Left lung (tissue), 4 donors: ENCODE measurements at regions not wholly inside any gene's neighbourhood (a gene's known extent, or its start where the extent isn't known, plus 50 kb on each side); places are given as distances from the start of the nearest gene placed in this dataset.
"Not testable (repeated sequence)": the region's sequence is repeated elsewhere in the genome, so short reads cannot be mapped to it uniquely, and the experiment has no call there.

Experiments
- ATAC-seq: fragments of 200-7000 bp; cut with Tn5 transposase; one replicate; pipeline ENCODE4 v1.9.1; 2020; ENCODE audit warnings: moderate library complexity
- DNase-seq, 4 donors: peaks; one replicate each; pipeline ENCODE4 v3.0.0-alpha.2; 2013 to 2020
- H3K27ac ChIP-seq, 2 donors: fragments of 200-600 bp; sonication (generic) in 1 of 2; one replicate each; pipeline versions ENCODE4 v1.5.0 to v1.8.0; 2020 to 2021
- H3K27me3 ChIP-seq, 2 donors: fragments of 200-600 bp; sonication (generic) in 1 of 2; one replicate each; pipeline versions ENCODE4 v1.5.0 to v1.8.0; 2020 to 2021
- H3K36me3 ChIP-seq, 2 donors: fragments of 200-600 bp; sonication (generic) in 1 of 2; one replicate each; pipeline versions ENCODE4 v1.5.0 to v1.8.0; 2020 to 2021
- H3K4me1 ChIP-seq, 2 donors: fragments of 200-600 bp; one replicate each; pipeline ENCODE4 v1.8.0; 2021
- H3K4me3 ChIP-seq, 2 donors: fragments of 200-600 bp; sonication (generic) in 1 of 2; one replicate each; pipeline versions ENCODE4 v1.5.0 to v1.8.0; 2020 to 2021; ENCODE audit warnings: mild to moderate bottlenecking in 1 of 2
- H3K9me3 ChIP-seq, 2 donors: fragments of 200-600 bp; sonication (generic) in 1 of 2; one replicate each; pipeline versions ENCODE4 v1.5.0 to v1.8.0; 2020 to 2021
- intact Hi-C, 2 donors: fragments of 100-400 bp; cut with DNase I; formaldehyde crosslinking; loops; one replicate each; pipeline versions ENCODE4 v1.11.2 to v1.14.2; 2022
- TF ChIP-seq, protein P1 (sequence below), 2 donors: fragments of 200-600 bp; sonication (generic) in 1 of 2; IDR thresholded peaks; one replicate each; pipeline versions ENCODE4 v1.5.0 to v1.8.0; 2021; ENCODE audit warnings: antibody characterized with exemption in 2 of 2
- donor health status: DM: no; HTN: yes; CAD: no.
- donor health status: DM: no; HTN: no; CAD: no.

GRCh38 chr10:109588259-109588658 is 335.1 kb downstream of the XPNPEP1 start:
- Histone ChIP-seq H3K9me3 (peaks cover 0 to 1% of the 10 kb centered on the region in 2 donors), H3K4me1 (no peaks in the 10 kb centered on the region), H3K36me3 (no peaks in the 10 kb centered on the region), H3K27me3 (no peaks in the 10 kb centered on the region), H3K27ac (no peak overlapping the region), H3K4me3 (no peak overlapping the region)
- DNase-seq (no peak), ATAC-seq (no peak)
- intact Hi-C loops, result no loop called here
- TF ChIP-seq, protein P1, sequence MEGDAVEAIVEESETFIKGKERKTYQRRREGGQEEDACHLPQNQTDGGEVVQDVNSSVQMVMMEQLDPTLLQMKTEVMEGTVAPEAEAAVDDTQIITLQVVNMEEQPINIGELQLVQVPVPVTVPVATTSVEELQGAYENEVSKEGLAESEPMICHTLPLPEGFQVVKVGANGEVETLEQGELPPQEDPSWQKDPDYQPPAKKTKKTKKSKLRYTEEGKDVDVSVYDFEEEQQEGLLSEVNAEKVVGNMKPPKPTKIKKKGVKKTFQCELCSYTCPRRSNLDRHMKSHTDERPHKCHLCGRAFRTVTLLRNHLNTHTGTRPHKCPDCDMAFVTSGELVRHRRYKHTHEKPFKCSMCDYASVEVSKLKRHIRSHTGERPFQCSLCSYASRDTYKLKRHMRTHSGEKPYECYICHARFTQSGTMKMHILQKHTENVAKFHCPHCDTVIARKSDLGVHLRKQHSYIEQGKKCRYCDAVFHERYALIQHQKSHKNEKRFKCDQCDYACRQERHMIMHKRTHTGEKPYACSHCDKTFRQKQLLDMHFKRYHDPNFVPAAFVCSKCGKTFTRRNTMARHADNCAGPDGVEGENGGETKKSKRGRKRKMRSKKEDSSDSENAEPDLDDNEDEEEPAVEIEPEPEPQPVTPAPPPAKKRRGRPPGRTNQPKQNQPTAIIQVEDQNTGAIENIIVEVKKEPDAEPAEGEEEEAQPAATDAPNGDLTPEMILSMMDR (IDR thresholded peaks at IDR 0.05), result no peak

DNA sequence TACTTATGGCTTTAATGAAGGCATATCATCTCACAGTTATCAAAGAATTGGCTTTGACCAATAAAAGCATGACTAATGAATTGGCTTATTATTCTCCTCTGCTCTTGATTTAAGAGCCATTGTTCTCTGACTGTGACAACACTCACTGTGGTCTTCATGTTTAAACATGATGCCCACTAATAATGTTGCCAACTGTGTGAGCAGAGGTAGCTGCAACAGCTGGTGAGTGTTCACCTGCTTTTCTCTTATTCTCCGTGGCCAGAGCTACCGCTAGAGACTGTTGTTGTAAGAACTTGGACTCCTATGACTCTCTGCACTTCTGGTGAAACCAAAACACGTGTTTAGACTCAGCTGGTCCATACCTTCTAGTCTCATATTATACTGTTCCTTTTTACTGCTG is 335.9 kb downstream of the XPNPEP1 start:
- Histone ChIP-seq H3K9me3 (no peaks in the 10 kb centered on the region), H3K4me3 (no peak overlapping the region), H3K27me3 (no peaks in the 10 kb centered on the region), H3K27ac (no peak overlapping the region), H3K4me1 (no peaks in the 10 kb centered on the region), H3K36me3 (no peaks in the 10 kb centered on the region)
- intact Hi-C loops, result no loop called here
- TF ChIP-seq, protein P1 (IDR thresholded peaks at IDR 0.05), result no peak
- no peak for ATAC-seq
- no peak for DNase-seq

DNA sequence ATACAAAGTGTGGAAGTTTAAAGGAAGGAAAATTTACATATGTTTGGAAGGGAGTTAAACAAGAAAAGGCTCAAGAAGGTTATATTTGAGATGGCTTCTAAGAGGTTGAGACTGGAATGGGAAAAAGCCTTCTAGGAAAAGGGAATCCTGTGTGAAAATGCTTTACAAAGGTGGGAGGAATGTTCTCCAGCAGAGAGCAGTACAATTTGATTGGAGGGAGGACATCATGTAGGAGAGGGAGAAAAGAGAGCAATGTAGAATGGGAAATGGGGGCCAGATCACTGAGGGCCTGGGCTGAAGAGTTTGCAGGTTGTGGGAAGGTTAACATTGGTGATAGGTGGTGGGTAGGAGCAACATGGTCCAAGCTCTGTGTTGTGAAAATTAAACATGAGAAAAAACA is 366.9 kb downstream of the XPNPEP1 start:
- intact Hi-C loops, result no loop called here
- no peak for ATAC-seq
- TF ChIP-seq, protein P1 (IDR thresholded peaks at IDR 0.05), result no peak

DNA sequence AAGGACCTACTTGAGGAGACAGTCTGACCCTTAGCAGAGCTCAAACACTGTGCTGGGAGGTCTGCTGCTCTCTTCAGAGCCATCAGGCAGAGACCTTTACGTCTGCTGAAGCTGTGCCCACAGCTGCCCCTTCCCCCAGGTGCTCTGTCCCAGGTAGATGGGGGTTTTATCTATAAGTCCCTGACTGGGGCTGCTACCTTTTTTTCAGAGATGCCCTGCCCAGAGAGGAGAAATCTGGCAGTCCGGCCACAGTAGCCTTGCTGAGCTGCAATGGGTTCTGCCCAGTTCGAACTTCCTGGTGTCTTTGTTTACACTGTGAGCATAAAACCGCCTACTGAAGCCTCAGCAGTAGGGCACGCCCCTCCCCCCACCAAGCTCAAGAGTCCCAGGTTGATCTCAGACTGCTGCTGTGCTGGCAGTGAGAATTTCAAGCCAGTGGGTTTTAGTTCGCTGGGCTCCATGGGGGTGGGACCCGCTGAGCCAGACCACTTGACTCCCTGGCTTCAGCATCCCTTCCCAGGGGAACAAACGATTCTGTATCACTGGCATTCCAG is 381.2 kb downstream of the XPNPEP1 start:
- peak in 1 of 4 donors; percentile 6 for DNase-seq
- intact Hi-C loops, ATAC-seq, H3K27ac ChIP-seq, H3K36me3 ChIP-seq, H3K4me1 ChIP-seq, H3K4me3 ChIP-seq, H3K27me3 ChIP-seq: not testable (repeated sequence)
- peaks cover 0 to 12% of the 10 kb centered on the region in 2 donors for H3K9me3 ChIP-seq

More for the DNA sequence above, 366.9 kb downstream of the XPNPEP1 start:
- peaks cover 0 to 16% of the 10 kb centered on the region in 2 donors for H3K9me3 ChIP-seq
- H3K36me3 ChIP-seq, result no peaks in the 10 kb centered on the region
- H3K4me3 ChIP-seq, result no peak overlapping the region
- H3K27me3 ChIP-seq, result no peaks in the 10 kb centered on the region
- DNase-seq, result no peak
- H3K4me1 ChIP-seq, result no peaks in the 10 kb centered on the region
- no peak overlapping the region for H3K27ac ChIP-seq

GRCh38 chr10:109534193-109534592 is 389.1 kb downstream of the XPNPEP1 start:
- no peaks in the 10 kb centered on the region for H3K4me1 ChIP-seq
- DNase-seq, result no peak
- no peaks in the 10 kb centered on the region for H3K27me3 ChIP-seq
- peaks cover 0 to 38% of the 10 kb centered on the region in 2 donors for H3K9me3 ChIP-seq
- TF ChIP-seq, protein P1 (IDR thresholded peaks at IDR 0.05), result no peak
- H3K4me3 ChIP-seq, result no peak overlapping the region
- no peak overlapping the region for H3K27ac ChIP-seq
- H3K36me3 ChIP-seq, result no peaks in the 10 kb centered on the region
- ATAC-seq, result no peak
- intact Hi-C loops, result no loop called here

GRCh38 chr10:109529258-109529657 is 394.1 kb downstream of the XPNPEP1 start:
- TF ChIP-seq, protein P1 (IDR thresholded peaks at IDR 0.05), result no peak
- H3K4me3 ChIP-seq, result no peak overlapping the region
- no peak for DNase-seq
- no peaks in the 10 kb centered on the region for H3K27me3 ChIP-seq
- ATAC-seq, result no peak
- no peaks in the 10 kb centered on the region for H3K4me1 ChIP-seq
- no peak overlapping the region for H3K27ac ChIP-seq
- intact Hi-C loops, result no loop called here
- no peaks in the 10 kb centered on the region for H3K36me3 ChIP-seq
- peaks cover 0 to 45% of the 10 kb centered on the region in 2 donors for H3K9me3 ChIP-seq
